ENCODE measurements at regions not wholly inside any gene's neighbourhood (a gene's known extent, or its start where the extent isn't known, plus 50 kb on each side); places are given as distances from the start of the nearest gene placed in this dataset.

DNA sequence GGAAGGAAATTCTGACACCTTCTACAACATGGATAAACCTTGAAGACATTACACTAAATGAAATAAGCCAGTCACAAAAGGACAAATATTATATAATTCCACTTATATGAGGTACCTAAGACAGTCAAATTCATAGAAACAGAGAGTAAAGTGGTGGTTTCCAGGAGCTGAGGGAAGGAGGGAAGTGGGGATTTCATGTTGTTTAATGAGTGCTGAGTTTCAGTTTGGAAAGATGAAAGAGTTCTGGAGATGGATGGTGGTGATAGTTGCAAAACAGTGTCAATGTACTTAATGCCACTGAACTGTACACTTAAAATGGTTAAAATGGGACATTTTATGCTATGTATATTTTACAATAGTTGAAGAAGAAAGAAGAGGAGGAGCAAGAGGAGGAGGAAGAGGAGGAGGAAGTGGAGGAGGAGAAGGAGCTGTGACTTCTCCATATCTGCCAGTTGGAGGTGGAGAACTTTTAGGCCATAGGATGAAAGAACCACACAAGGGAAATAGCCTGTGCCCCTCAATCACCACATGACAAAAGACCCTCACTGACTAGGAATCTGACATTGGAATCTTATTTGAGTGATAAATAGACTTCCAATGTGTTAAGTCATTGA lies 55.3 kb upstream of the LGALSL start:
- Histone ChIP-seq H4K20me1 (ENCODE audit: control insufficient read depth, extremely low read depth, insufficient read depth, low read length) (no peaks in the 10 kb centered on the region), H3K36me3 (ENCODE audit: control insufficient read depth in 2 of 2, extremely low read depth in 1 of 2, insufficient read depth in 2 of 2, low read length in 2 of 2) (no peaks in the 10 kb centered on the region), H3K79me2 (ENCODE audit: control insufficient read depth, insufficient read depth, low read length) (no peaks in the 10 kb centered on the region), H3K4me2 (ENCODE audit: control insufficient read depth, extremely low read depth, insufficient read depth, low read depth, low read length) (no peak overlapping the region), H3K4me1 (ENCODE audit: control insufficient read depth, extremely low read depth, insufficient read depth, low read length) (peaks cover 8% of the 10 kb centered on the region), H3K9me1 (ENCODE audit: control insufficient read depth, extremely low read depth, insufficient read depth, low read length) (peaks cover 1% of the 10 kb centered on the region), H3K27ac (ENCODE audit: control insufficient read depth, insufficient read depth, low read length) (no peak overlapping the region), H3K27me3 (ENCODE audit: control insufficient read depth, extremely low read depth, insufficient read depth, low read length) (no peaks in the 10 kb centered on the region), H3K9ac (ENCODE audit: control insufficient read depth, extremely low read depth, insufficient read depth, low read length) (no peak overlapping the region), H3K9me3 (ENCODE audit: control insufficient read depth, low read depth, low read length) (no peaks in the 10 kb centered on the region), H2AFZ (ENCODE audit: control insufficient read depth, low read length) (no peak overlapping the region), H3K4me3 (ENCODE audit: control insufficient read depth in 2 of 3, extremely low read depth in 1 of 3, insufficient read depth in 2 of 3, low read depth in 1 of 3, low read length in 3 of 3) (no peak overlapping the region)
- FAIRE-seq (no peak), DNase-seq (ENCODE audit: low read depth, low spot score) (no peak)
- TF ChIP-seq, protein P1, sequence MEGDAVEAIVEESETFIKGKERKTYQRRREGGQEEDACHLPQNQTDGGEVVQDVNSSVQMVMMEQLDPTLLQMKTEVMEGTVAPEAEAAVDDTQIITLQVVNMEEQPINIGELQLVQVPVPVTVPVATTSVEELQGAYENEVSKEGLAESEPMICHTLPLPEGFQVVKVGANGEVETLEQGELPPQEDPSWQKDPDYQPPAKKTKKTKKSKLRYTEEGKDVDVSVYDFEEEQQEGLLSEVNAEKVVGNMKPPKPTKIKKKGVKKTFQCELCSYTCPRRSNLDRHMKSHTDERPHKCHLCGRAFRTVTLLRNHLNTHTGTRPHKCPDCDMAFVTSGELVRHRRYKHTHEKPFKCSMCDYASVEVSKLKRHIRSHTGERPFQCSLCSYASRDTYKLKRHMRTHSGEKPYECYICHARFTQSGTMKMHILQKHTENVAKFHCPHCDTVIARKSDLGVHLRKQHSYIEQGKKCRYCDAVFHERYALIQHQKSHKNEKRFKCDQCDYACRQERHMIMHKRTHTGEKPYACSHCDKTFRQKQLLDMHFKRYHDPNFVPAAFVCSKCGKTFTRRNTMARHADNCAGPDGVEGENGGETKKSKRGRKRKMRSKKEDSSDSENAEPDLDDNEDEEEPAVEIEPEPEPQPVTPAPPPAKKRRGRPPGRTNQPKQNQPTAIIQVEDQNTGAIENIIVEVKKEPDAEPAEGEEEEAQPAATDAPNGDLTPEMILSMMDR (optimal IDR thresholded peaks at IDR 0.05 in 1 of 3, IDR thresholded peaks at IDR 0.05 in 1 of 3, conservative IDR thresholded peaks at IDR 0.05 in 1 of 3; ENCODE audit: extremely low read depth in 1 of 3, insufficient read depth in 2 of 3, low read length in 3 of 3), result no peak
- no peak for TF ChIP-seq EZH2 (IDR thresholded peaks at IDR 0.05; ENCODE audit: low read length)
- dilution Hi-C loops (cut with MboI; ENCODE audit: extremely low pct_ligation_motif_present, low sequenced_read_pairs), result no loop called here

DNA sequence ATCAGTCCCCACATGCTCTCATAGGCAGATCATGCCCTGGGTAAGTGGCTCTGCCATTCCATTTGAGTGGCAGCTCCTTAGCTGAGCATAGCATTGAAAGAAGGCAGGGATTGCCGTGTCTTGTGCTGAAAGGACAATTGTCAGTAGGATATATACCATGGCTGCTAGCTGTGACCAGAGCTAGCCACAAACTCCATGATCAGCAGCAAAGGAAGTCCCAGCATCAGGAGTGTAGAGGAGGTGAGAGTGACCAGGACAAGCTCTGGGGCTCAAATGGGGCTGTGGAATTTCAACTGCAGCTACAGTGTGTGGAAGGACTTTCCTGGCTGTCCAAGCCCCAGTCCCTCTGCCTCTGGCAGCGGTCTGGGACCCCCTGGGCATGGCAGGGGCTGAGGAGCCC lies 54.4 kb upstream of the LGALSL start:
- Histone ChIP-seq H3K4me3 (ENCODE audit: control insufficient read depth in 2 of 3, extremely low read depth in 1 of 3, insufficient read depth in 2 of 3, low read depth in 1 of 3, low read length in 3 of 3) (no peak overlapping the region), H3K27me3 (ENCODE audit: control insufficient read depth, extremely low read depth, insufficient read depth, low read length) (no peaks in the 10 kb centered on the region), H2AFZ (ENCODE audit: control insufficient read depth, low read length) (no peak overlapping the region), H3K4me2 (ENCODE audit: control insufficient read depth, extremely low read depth, insufficient read depth, low read depth, low read length) (no peak overlapping the region), H3K36me3 (ENCODE audit: control insufficient read depth in 2 of 2, extremely low read depth in 1 of 2, insufficient read depth in 2 of 2, low read length in 2 of 2) (no peaks in the 10 kb centered on the region), H3K4me1 (ENCODE audit: control insufficient read depth, extremely low read depth, insufficient read depth, low read length) (peaks cover 17% of the 10 kb centered on the region), H3K27ac (ENCODE audit: control insufficient read depth, insufficient read depth, low read length) (no peak overlapping the region), H3K9me1 (ENCODE audit: control insufficient read depth, extremely low read depth, insufficient read depth, low read length) (peaks cover 2% of the 10 kb centered on the region), H3K79me2 (ENCODE audit: control insufficient read depth, insufficient read depth, low read length) (no peaks in the 10 kb centered on the region), H4K20me1 (ENCODE audit: control insufficient read depth, extremely low read depth, insufficient read depth, low read length) (no peaks in the 10 kb centered on the region), H3K9ac (ENCODE audit: control insufficient read depth, extremely low read depth, insufficient read depth, low read length) (no peak overlapping the region), H3K9me3 (ENCODE audit: control insufficient read depth, low read depth, low read length) (no peaks in the 10 kb centered on the region)
- DNase-seq (ENCODE audit: low read depth, low spot score), result no peak
- FAIRE-seq, result no peak
- TF ChIP-seq EZH2 (IDR thresholded peaks at IDR 0.05; ENCODE audit: low read length), result no peak
- TF ChIP-seq, protein P1 (optimal IDR thresholded peaks at IDR 0.05 in 1 of 3, IDR thresholded peaks at IDR 0.05 in 1 of 3, conservative IDR thresholded peaks at IDR 0.05 in 1 of 3; ENCODE audit: extremely low read depth in 1 of 3, insufficient read depth in 2 of 3, low read length in 3 of 3), result no peak
- dilution Hi-C loops (cut with MboI; ENCODE audit: extremely low pct_ligation_motif_present, low sequenced_read_pairs), result no loop called here
